ENCODE measurements at regions not wholly inside any gene's neighbourhood (a gene's known extent, or its start where the extent isn't known, plus 50 kb on each side); places are given as distances from the start of the nearest gene placed in this dataset.

GRCh38 chr4:129233691-129234090 is 137.7 kb downstream of the C4orf33 start:
- DNase-seq (ENCODE audit: extremely low read depth in 1 of 4, low spot score in 3 of 4) (no peak), FAIRE-seq (no peak)

DNA sequence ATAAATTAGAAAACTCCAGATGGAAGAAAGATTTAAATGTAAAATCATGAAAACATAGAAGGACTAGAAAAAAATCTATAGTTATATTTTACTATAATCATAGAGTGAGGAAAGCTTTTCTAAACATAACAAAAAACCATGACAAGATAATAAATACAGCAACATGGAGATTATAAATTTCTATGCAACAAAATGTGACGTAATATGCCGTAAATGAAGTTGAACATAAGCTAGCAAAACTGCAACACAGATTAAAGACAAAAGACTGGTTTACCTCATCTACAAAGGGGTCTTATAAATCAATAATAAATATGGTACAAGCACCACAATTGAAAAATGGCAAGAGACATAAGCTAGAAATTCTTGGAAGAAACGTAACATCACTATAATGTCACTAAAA is 140.4 kb downstream of the C4orf33 start:
- Histone ChIP-seq H3K27ac (ENCODE audit: extremely low read depth, low read depth, low read length) (no peak overlapping the region), H3K36me3 (ENCODE audit: control insufficient read depth, insufficient read depth, low read length) (no peaks in the 10 kb centered on the region), H3K79me2 (ENCODE audit: control insufficient read depth, insufficient read depth, low read length) (no peaks in the 10 kb centered on the region), H3K9ac (ENCODE audit: insufficient read depth in 1 of 2, low read depth in 2 of 2, low read length in 2 of 2) (no peak overlapping the region), H3K4me3 (no peak overlapping the region), H2AFZ (ENCODE audit: low read depth, low read length) (no peak overlapping the region), H3K4me1 (replicated peaks in 1 of 2; ENCODE audit: control insufficient read depth in 2 of 2, insufficient read depth in 2 of 2, low read length in 2 of 2) (no peaks in the 10 kb centered on the region), H3K9me1 (ENCODE audit: control insufficient read depth, insufficient read depth, low read length) (no peaks in the 10 kb centered on the region), H4K20me1 (replicated peaks; ENCODE audit: control insufficient read depth, insufficient read depth, low read length) (no peaks in the 10 kb centered on the region), H3K27me3 (ENCODE audit: control insufficient read depth in 2 of 2, insufficient read depth in 2 of 2, low read length in 2 of 2) (no peaks in the 10 kb centered on the region), H3K4me2 (ENCODE audit: insufficient read depth, low read length) (no peak overlapping the region), H3K9me3 (replicated peaks; ENCODE audit: control insufficient read depth, insufficient read depth, low read depth, low read length) (no peaks in the 10 kb centered on the region)
- in situ Hi-C loops (cut with MboI) = no loop called here
- ChIA-PET CTCF (ENCODE audit: low intra/inter-chr PET ratio) (no interaction called here), POLR2A (no interaction called here)
- ATAC-seq (no peak), FAIRE-seq (no peak), DNase-seq (ENCODE audit: extremely low read depth in 1 of 4, low spot score in 3 of 4) (peak in 2 of 4 experiments; percentile 9)
- 0% methylated on average over 3 of the region's 3 CpGs for WGBS (ENCODE audit: insufficient coverage, low coverage, missing lambda C conversion rate)
- intact Hi-C loops (cut with micrococcal nuclease) = no loop called here
- BruUV-seq (replicated peaks) = no TSS peak
- TF ChIP-seq XRCC4 (IDR thresholded peaks at IDR 0.05; ENCODE audit: extremely low read depth, insufficient read depth, insufficient read length) (no peak), PTTG1 (tag; IDR thresholded peaks at IDR 0.05; ENCODE audit: low read depth) (no peak), USF2 (CRISPR knock-in tag; IDR thresholded peaks at IDR 0.05) (no peak), NUFIP1 (IDR thresholded peaks at IDR 0.05; ENCODE audit: partially characterized antibody) (no peak), PTRF (tag; IDR thresholded peaks at IDR 0.05) (no peak), FUS (optimal IDR thresholded peaks at IDR 0.05; ENCODE audit: low read depth, low read length) (no peak), BMI1 (IDR thresholded peaks at IDR 0.05; ENCODE audit: low read length) (no peak)
- TF ChIP-seq, protein P1, sequence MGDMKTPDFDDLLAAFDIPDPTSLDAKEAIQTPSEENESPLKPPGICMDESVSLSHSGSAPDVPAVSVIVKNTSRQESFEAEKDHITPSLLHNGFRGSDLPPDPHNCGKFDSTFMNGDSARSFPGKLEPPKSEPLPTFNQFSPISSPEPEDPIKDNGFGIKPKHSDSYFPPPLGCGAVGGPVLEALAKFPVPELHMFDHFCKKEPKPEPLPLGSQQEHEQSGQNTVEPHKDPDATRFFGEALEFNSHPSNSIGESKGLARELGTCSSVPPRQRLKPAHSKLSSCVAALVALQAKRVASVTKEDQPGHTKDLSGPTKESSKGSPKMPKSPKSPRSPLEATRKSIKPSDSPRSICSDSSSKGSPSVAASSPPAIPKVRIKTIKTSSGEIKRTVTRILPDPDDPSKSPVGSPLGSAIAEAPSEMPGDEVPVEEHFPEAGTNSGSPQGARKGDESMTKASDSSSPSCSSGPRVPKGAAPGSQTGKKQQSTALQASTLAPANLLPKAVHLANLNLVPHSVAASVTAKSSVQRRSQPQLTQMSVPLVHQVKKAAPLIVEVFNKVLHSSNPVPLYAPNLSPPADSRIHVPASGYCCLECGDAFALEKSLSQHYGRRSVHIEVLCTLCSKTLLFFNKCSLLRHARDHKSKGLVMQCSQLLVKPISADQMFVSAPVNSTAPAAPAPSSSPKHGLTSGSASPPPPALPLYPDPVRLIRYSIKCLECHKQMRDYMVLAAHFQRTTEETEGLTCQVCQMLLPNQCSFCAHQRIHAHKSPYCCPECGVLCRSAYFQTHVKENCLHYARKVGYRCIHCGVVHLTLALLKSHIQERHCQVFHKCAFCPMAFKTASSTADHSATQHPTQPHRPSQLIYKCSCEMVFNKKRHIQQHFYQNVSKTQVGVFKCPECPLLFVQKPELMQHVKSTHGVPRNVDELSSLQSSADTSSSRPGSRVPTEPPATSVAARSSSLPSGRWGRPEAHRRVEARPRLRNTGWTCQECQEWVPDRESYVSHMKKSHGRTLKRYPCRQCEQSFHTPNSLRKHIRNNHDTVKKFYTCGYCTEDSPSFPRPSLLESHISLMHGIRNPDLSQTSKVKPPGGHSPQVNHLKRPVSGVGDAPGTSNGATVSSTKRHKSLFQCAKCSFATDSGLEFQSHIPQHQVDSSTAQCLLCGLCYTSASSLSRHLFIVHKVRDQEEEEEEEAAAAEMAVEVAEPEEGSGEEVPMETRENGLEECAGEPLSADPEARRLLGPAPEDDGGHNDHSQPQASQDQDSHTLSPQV (IDR thresholded peaks at IDR 0.05) = no peak

More at GRCh38 chr4:129233691-129234090, 137.7 kb downstream of the C4orf33 start:
- no peak overlapping the region for H3K4me3 ChIP-seq
- intact Hi-C loops (cut with micrococcal nuclease) (no loop called here), in situ Hi-C loops (cut with MboI) (no loop called here)
- H3K27me3 ChIP-seq (ENCODE audit: control insufficient read depth in 2 of 2, insufficient read depth in 2 of 2, low read length in 2 of 2) = no peaks in the 10 kb centered on the region
- H3K9me1 ChIP-seq (ENCODE audit: control insufficient read depth, insufficient read depth, low read length) = no peaks in the 10 kb centered on the region
- CTCF ChIA-PET (ENCODE audit: low intra/inter-chr PET ratio) = no interaction called here
- H3K36me3 ChIP-seq (ENCODE audit: control insufficient read depth, insufficient read depth, low read length) = no peaks in the 10 kb centered on the region
- H3K79me2 ChIP-seq (ENCODE audit: control insufficient read depth, insufficient read depth, low read length) = no peaks in the 10 kb centered on the region
- 0% methylated on average over 1 of the region's 1 CpG for WGBS (ENCODE audit: insufficient coverage, low coverage, missing lambda C conversion rate)
- no peak overlapping the region for H3K27ac ChIP-seq (ENCODE audit: extremely low read depth, low read depth, low read length)
- POLR2A ChIA-PET = no interaction called here
- no peak overlapping the region for H3K4me2 ChIP-seq (ENCODE audit: insufficient read depth, low read length)
- H2AFZ ChIP-seq (ENCODE audit: low read depth, low read length) = no peak overlapping the region
- H3K4me1 ChIP-seq (replicated peaks in 1 of 2; ENCODE audit: control insufficient read depth in 2 of 2, insufficient read depth in 2 of 2, low read length in 2 of 2) = no peaks in the 10 kb centered on the region
- H4K20me1 ChIP-seq (replicated peaks; ENCODE audit: control insufficient read depth, insufficient read depth, low read length) = no peaks in the 10 kb centered on the region
- TF ChIP-seq ADNP (tag; IDR thresholded peaks at IDR 0.05) (no peak), ZNF239 (CRISPR knock-in tag; IDR thresholded peaks at IDR 0.05) (no peak), ZNF778 (CRISPR knock-in tag; IDR thresholded peaks at IDR 0.05) (no peak), SP2 (IDR thresholded peaks at IDR 0.05; ENCODE audit: extremely low read depth, low read depth, low read length, poor library complexity, severe bottlenecking) (no peak), HDAC2 (IDR thresholded peaks at IDR 0.05) (no peak), ILF3 (IDR thresholded peaks at IDR 0.05; ENCODE audit: borderline replicate concordance) (no peak), ZNF695 (CRISPR knock-in tag; IDR thresholded peaks at IDR 0.05) (no peak)
- TF ChIP-seq, protein P2, sequence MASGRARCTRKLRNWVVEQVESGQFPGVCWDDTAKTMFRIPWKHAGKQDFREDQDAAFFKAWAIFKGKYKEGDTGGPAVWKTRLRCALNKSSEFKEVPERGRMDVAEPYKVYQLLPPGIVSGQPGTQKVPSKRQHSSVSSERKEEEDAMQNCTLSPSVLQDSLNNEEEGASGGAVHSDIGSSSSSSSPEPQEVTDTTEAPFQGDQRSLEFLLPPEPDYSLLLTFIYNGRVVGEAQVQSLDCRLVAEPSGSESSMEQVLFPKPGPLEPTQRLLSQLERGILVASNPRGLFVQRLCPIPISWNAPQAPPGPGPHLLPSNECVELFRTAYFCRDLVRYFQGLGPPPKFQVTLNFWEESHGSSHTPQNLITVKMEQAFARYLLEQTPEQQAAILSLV (tag; IDR thresholded peaks at IDR 0.05) = no peak
- no peak for ATAC-seq
- no peaks in the 10 kb centered on the region for H3K9me3 ChIP-seq (replicated peaks; ENCODE audit: control insufficient read depth, insufficient read depth, low read depth, low read length)
- H3K9ac ChIP-seq (ENCODE audit: insufficient read depth in 1 of 2, low read depth in 2 of 2, low read length in 2 of 2) = no peak overlapping the region
- no TSS peak for BruUV-seq (replicated peaks)
